GM12878 (cell line): ENCODE measurements at regions not wholly inside any gene's neighbourhood (a gene's known extent, or its start where the extent isn't known, plus 50 kb on each side); places are given as distances from the start of the nearest gene placed in this dataset.

Source experiments
- ATAC-seq: fragments of 200-7000 bp; cut with Tn5 transposase; 3 replicates; pipeline ENCODE4 v1.9.1; 2020; ENCODE audit warnings: mild to moderate bottlenecking, moderate library complexity
- BruUV-seq: library from RNA; stranded (reverse); fragments of 400-500 nt; replicated peaks from 2 replicates; lab custom pipeline; 2021; lab: Mats Ljungman, UMichigan
- CTCF ChIA-PET: fragments of 300-600 bp; sonication (Branson Sonifier 250); formaldehyde crosslinking; extraction: SDS; loops from one replicate; lab custom pipeline; 2021; ENCODE audit warnings: inconsistent platforms; lab: Yijun Ruan, JAX
- POLR2A ChIA-PET: fragments of 350-600 bp; formaldehyde crosslinking; extraction: SDS; loops from one replicate; lab custom pipeline; 2021; ENCODE audit warnings: inconsistent platforms; lab: Charles Lee
- RAD21 ChIA-PET: fragments of 300-600 bp; sonication (Branson Sonifier 250); formaldehyde crosslinking; loops from one replicate; lab custom pipeline; 2023; ENCODE audit warnings: antibody characterized with exemption; ENCODE audit not compliant: unreplicated experiment; lab: Charles Lee
- SMC1A ChIA-PET: fragments of 300-600 bp; sonication (Branson Sonifier 250); formaldehyde crosslinking; loops from one replicate; lab custom pipeline; 2023; ENCODE audit not compliant: unreplicated experiment, uncharacterized antibody; lab: Charles Lee
- DNase-seq: peaks from one replicate; pipeline ENCODE4 v3.0.0-alpha.2; 2011; ENCODE audit warnings: low read depth, low spot score
- FAIRE-seq: peaks from 3 replicates; lab custom pipeline; 2011; peaks lifted over from hg19 to GRCh38; lab: Jason Lieb, UNC
- H2AFZ ChIP-seq: 2 replicates; pipeline ENCODE4 v1.6.0; 2011; ENCODE audit warnings: low read depth, low read length, control low read depth; ENCODE audit not compliant: control insufficient read depth
- H3K27ac ChIP-seq: 2 replicates; pipeline ENCODE4 v1.5.1; 2011; ENCODE audit warnings: control low read depth; ENCODE audit not compliant: control insufficient read depth, insufficient read depth
- H3K27me3 ChIP-seq, 2 experiments: replicated peaks in 1 of 2; 2 replicates each; pipeline versions ENCODE4 v1.6.0 to v1.6.1; 2011; ENCODE audit warnings: low read length in 1 of 2; ENCODE audit not compliant: control insufficient read depth in 2 of 2, insufficient read depth in 2 of 2
- H3K36me3 ChIP-seq, 2 experiments: 2 replicates each; pipeline ENCODE4 v1.5.1; 2011; ENCODE audit warnings: low read length in 1 of 2; ENCODE audit not compliant: control insufficient read depth in 2 of 2, insufficient read depth in 2 of 2
- H3K4me1 ChIP-seq: 2 replicates; pipeline ENCODE4 v1.6.1; 2011; ENCODE audit warnings: mild to moderate bottlenecking, low read length, moderate library complexity, mixed read lengths; ENCODE audit not compliant: control insufficient read depth, insufficient read depth
- H3K4me2 ChIP-seq: 2 replicates; pipeline ENCODE4 v1.6.0; 2011; ENCODE audit warnings: control low read depth; ENCODE audit not compliant: control insufficient read depth, insufficient read depth
- H3K4me3 ChIP-seq: fragments of 200-600 bp; sonication (generic); 2 replicates; pipeline ENCODE4 v1.5.1; 2016
- H3K79me2 ChIP-seq: 2 replicates; pipeline ENCODE4 v1.6.0; 2011; ENCODE audit warnings: low read length; ENCODE audit not compliant: control insufficient read depth, insufficient read depth
- H3K9ac ChIP-seq: 2 replicates; pipeline ENCODE4 v1.8.0; 2011; ENCODE audit warnings: low read length, control low read depth, mixed read lengths; ENCODE audit not compliant: control insufficient read depth, insufficient read depth
- H3K9me3 ChIP-seq: replicated peaks from 3 replicates; pipeline ENCODE4 v1.5.1; 2011; ENCODE audit warnings: mild to moderate bottlenecking, low read length; ENCODE audit not compliant: control insufficient read depth, insufficient read depth
- H4K20me1 ChIP-seq: 2 replicates; pipeline ENCODE4 v1.6.0; 2011; ENCODE audit not compliant: control insufficient read depth, insufficient read depth
- DPF2 ChIP-seq: fragments of 450-650 bp; IDR thresholded peaks from 2 replicates; pipeline ENCODE4 v1.6.1; 2017; ENCODE audit warnings: mild to moderate bottlenecking
- KDM1A ChIP-seq: fragments of 200-600 bp; sonication (generic); IDR thresholded peaks from 2 replicates; pipeline ENCODE4 v1.6.1; 2016; ENCODE audit warnings: borderline replicate concordance
- SIX5 ChIP-seq: IDR thresholded peaks from 2 replicates; pipeline ENCODE4 v1.6.1; 2011; ENCODE audit warnings: mild to moderate bottlenecking, low read depth, low read length, moderate library complexity; ENCODE audit not compliant: severe bottlenecking
- SMAD5 ChIP-seq: IDR thresholded peaks from 2 replicates; pipeline ENCODE4 v1.6.1; 2016; ENCODE audit warnings: antibody characterized with exemption, low read depth
- ZNF207 ChIP-seq: fragments of 450-650 bp; IDR thresholded peaks from 2 replicates; pipeline ENCODE4 v1.6.1; 2014; ENCODE audit warnings: antibody characterized with exemption, mild to moderate bottlenecking, borderline replicate concordance
- ZNF384 ChIP-seq: IDR thresholded peaks from 2 replicates; pipeline ENCODE4 v1.6.1; 2012; ENCODE audit warnings: low read depth, mild to moderate bottlenecking, low read length, improper control_type of control experiment, borderline replicate concordance
- WGBS: methylation state at CpG from one replicate; pipeline ENCODE4 v1.1.6; 2016; ENCODE audit warnings: low lambda C conversion rate; ENCODE audit not compliant: insufficient replicate concordance, insufficient coverage; ENCODE audit errors: missing lambda C conversion rate; 5-methylcytosine and 5-hydroxymethylcytosine counted together
- in situ Hi-C: fragments of 300-500 bp; cut with MboI; formaldehyde crosslinking; loops from 9 replicates; pipeline ENCODE4 v1.14.3; 2018; ENCODE audit warnings: mixed read lengths
- intact Hi-C: fragments of 100-400 bp; cut with micrococcal nuclease; formaldehyde crosslinking; loops from one replicate; pipeline ENCODE4 v1.14.2; 2022; ENCODE audit not compliant: unreplicated experiment
- TF ChIP-seq, protein P1 (sequence below): fragments of 450-650 bp; conservative IDR thresholded peaks from 2 replicates; pipeline ENCODE4 v1.6.1; 2017; ENCODE audit warnings: mild to moderate bottlenecking, moderate library complexity
- TF ChIP-seq, protein P2 (sequence below): IDR thresholded peaks from 2 replicates; pipeline ENCODE4 v1.6.1; 2011; ENCODE audit warnings: low read depth, mild to moderate bottlenecking, low read length, moderate library complexity, borderline replicate concordance; ENCODE audit errors: extremely low read depth

DNA sequence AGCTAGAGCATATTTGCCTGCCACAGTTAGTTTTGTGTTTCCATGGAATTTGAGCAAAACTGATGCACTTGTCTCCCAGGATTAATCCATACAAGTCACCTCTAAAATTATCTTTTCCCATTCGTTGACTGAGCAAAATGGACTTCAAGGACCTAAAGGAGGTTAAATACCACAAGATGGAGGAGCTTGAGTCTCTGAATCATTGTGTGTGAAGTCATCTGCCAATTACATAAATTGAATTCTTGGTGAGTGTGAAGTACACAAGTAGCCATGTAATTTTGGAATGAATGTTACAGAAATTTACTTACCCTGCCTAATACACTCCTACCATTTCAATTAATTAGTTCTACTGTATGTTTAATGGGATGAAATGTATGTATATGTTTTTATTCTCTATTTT lies 501.7 kb upstream of the POT1 start:
- intact Hi-C loops: no loop called here
- no peak overlapping the region for H3K4me2 ChIP-seq
- RAD21 ChIA-PET: interaction anchor here (1.0 kb wide), 1 partner anchor 12 kb away, joined by 3 read pairs; no protein-coding TSS in a partner anchor

DNA sequence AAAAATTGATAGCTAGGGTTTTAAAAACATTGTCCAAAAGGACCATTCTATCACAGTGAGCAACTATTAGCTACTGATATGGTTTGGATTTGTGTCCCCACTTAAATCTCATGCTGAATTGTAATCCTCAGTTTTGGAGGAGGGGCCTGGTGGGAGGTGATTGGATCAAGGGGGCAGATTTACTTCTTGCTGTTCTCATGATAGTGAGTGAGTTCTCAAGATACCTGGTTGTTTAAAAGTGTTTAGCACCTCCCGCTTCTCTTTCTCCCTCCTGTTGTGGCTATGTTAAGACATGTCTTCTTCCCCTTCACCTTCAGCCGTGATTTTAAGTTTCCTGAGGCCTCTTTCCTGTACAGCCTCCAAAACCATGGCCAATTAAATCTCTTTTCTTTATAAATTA lies 500.4 kb upstream of the POT1 start:
- no peak for ATAC-seq
- H3K27me3 ChIP-seq: no peaks in the 10 kb centered on the region
- TF ChIP-seq, protein P1, sequence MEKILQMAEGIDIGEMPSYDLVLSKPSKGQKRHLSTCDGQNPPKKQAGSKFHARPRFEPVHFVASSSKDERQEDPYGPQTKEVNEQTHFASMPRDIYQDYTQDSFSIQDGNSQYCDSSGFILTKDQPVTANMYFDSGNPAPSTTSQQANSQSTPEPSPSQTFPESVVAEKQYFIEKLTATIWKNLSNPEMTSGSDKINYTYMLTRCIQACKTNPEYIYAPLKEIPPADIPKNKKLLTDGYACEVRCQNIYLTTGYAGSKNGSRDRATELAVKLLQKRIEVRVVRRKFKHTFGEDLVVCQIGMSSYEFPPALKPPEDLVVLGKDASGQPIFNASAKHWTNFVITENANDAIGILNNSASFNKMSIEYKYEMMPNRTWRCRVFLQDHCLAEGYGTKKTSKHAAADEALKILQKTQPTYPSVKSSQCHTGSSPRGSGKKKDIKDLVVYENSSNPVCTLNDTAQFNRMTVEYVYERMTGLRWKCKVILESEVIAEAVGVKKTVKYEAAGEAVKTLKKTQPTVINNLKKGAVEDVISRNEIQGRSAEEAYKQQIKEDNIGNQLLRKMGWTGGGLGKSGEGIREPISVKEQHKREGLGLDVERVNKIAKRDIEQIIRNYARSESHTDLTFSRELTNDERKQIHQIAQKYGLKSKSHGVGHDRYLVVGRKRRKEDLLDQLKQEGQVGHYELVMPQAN: no peak
- H3K4me2 ChIP-seq: no peak overlapping the region
- H2AFZ ChIP-seq: no peak overlapping the region
- POLR2A ChIA-PET: interaction anchor here (0.5 kb wide), 1 partner anchor 269 kb away, joined by 3 read pairs; no protein-coding TSS in a partner anchor
- CTCF ChIA-PET: no interaction called here
- SMC1A ChIA-PET: no interaction called here
- H4K20me1 ChIP-seq: no peaks in the 10 kb centered on the region
- BruUV-seq: no TSS peak
- no peak for FAIRE-seq
- no peak overlapping the region for H3K9ac ChIP-seq
- intact Hi-C loops: no loop called here
- H3K9me3 ChIP-seq: no peaks in the 10 kb centered on the region
- H3K4me3 ChIP-seq: no peak overlapping the region
- RAD21 ChIA-PET: no interaction called here
- no peaks in the 10 kb centered on the region for H3K36me3 ChIP-seq
- H3K4me1 ChIP-seq: no peaks in the 10 kb centered on the region
- H3K27ac ChIP-seq: no peak overlapping the region
- in situ Hi-C loops: no loop called here
- no peak for DNase-seq
- no peaks in the 10 kb centered on the region for H3K79me2 ChIP-seq
- WGBS: 30% methylated on average over 2 of the region's 2 CpGs

More for the DNA sequence above, 501.7 kb upstream of the POT1 start:
- no TSS peak for BruUV-seq
- DNase-seq: no peak
- no peaks in the 10 kb centered on the region for H3K36me3 ChIP-seq
- POLR2A ChIA-PET: interaction anchor here (0.6 kb wide), 1 partner anchor 131 kb away, joined by 3 read pairs; no protein-coding TSS in a partner anchor
- no peak overlapping the region for H3K9ac ChIP-seq
- H4K20me1 ChIP-seq: no peaks in the 10 kb centered on the region
- no peaks in the 10 kb centered on the region for H3K79me2 ChIP-seq
- ATAC-seq: no peak
- H3K4me3 ChIP-seq: no peak overlapping the region
- no peak overlapping the region for H2AFZ ChIP-seq
- no peaks in the 10 kb centered on the region for H3K9me3 ChIP-seq
- no peak for TF ChIP-seq SMAD5
- no peak for TF ChIP-seq DPF2
- TF ChIP-seq, protein P2, sequence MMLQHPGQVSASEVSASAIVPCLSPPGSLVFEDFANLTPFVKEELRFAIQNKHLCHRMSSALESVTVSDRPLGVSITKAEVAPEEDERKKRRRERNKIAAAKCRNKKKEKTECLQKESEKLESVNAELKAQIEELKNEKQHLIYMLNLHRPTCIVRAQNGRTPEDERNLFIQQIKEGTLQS: no peak
- no peak for TF ChIP-seq SIX5
- TF ChIP-seq KDM1A: no peak
- no peak for TF ChIP-seq ZNF384
- TF ChIP-seq ZNF207: no peak
- SMC1A ChIA-PET: no interaction called here
- no peak for FAIRE-seq
- CTCF ChIA-PET: no interaction called here
- H3K27me3 ChIP-seq: no peaks in the 10 kb centered on the region
- H3K27ac ChIP-seq: no peak overlapping the region
- in situ Hi-C loops: no loop called here
- H3K4me1 ChIP-seq: no peaks in the 10 kb centered on the region
- WGBS: 0% methylated on average over 1 of the region's 1 CpG
